ENCODE measurements at regions not wholly inside any gene's neighbourhood (a gene's known extent, or its start where the extent isn't known, plus 50 kb on each side); places are given as distances from the start of the nearest gene placed in this dataset.

DNA sequence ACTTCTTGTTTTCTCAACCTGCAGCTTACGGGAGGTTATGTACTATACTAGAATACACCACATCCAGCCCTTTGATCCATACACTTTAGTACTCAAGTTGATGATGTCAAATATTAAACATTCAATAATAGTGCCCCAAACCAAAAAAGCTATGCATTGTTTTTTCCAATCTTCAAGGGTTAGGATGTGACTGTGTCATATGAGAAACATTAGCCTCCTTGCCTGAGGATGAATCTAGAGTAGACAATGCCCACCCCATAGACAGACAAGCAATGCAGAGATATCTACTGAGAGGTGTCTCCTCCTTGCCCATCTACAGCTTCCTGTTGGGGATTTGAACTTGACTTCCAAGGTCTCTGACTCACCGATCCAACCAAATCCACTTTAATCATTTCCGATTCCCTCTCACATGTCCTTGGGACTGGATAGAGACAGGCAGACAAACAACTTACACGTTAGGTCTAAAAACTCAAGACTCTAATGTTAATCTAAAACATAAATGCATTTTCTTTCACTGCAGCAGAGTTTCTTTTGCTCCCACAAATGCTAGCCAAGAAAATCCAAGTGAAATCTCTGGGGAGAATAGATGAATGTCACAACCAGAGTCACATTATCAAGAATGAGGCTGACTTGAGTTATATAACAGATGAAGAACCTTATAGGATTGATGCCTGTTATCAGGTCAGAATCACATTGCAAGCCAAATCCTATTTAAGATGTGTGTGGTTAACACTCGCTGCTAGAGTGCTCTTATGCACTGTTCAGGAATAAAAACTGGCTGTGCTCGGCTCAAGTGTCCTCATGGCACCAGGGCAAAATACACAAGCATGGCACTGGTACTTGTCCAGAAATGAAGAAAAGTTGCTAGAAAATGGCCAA lies 75.5 kb upstream of the TNFAIP3 start:
- H3K27me3 ChIP-seq (ENCODE audit: control insufficient read depth, insufficient read depth, low read length): no peaks in the 10 kb centered on the region
- FAIRE-seq (no peak), DNase-seq (no peak)
- H3K4me3 ChIP-seq (ENCODE audit: low read length in 3 of 3): no peak overlapping the region
- intact Hi-C loops (cut with DNase I): no loop called here
- no peak overlapping the region for H3K9ac ChIP-seq (ENCODE audit: low read length in 3 of 3)
- no peaks in the 10 kb centered on the region for H3K9me3 ChIP-seq (ENCODE audit: control insufficient read depth in 2 of 3, insufficient read depth in 1 of 3, low read length in 3 of 3)
- TF ChIP-seq CTCF (IDR thresholded peaks at IDR 0.05; ENCODE audit: borderline replicate concordance, extremely low read depth, insufficient read depth): no peak
- no peaks in the 10 kb centered on the region for H3K4me1 ChIP-seq (ENCODE audit: control insufficient read depth in 2 of 3, insufficient read depth in 2 of 3, low read depth in 1 of 3, low read length in 3 of 3)
- H3K36me3 ChIP-seq (ENCODE audit: control insufficient read depth in 2 of 3, insufficient read depth in 3 of 3, low read length in 3 of 3): no peaks in the 10 kb centered on the region
- no peak overlapping the region for H3K27ac ChIP-seq (ENCODE audit: low read depth in 2 of 2, low read length in 2 of 2)

GRCh38 chr6:137792160-137793033 lies 74.7 kb upstream of the TNFAIP3 start:
- TF ChIP-seq CTCF (IDR thresholded peaks at IDR 0.05; ENCODE audit: borderline replicate concordance, extremely low read depth, insufficient read depth): no peak
- no peak overlapping the region for H3K9ac ChIP-seq (ENCODE audit: low read length in 3 of 3)
- no peaks in the 10 kb centered on the region for H3K36me3 ChIP-seq (ENCODE audit: control insufficient read depth in 2 of 3, insufficient read depth in 3 of 3, low read length in 3 of 3)
- no peaks in the 10 kb centered on the region for H3K4me1 ChIP-seq (ENCODE audit: control insufficient read depth in 2 of 3, insufficient read depth in 2 of 3, low read depth in 1 of 3, low read length in 3 of 3)
- no peak for DNase-seq
- no peaks in the 10 kb centered on the region for H3K9me3 ChIP-seq (ENCODE audit: control insufficient read depth in 2 of 3, insufficient read depth in 1 of 3, low read length in 3 of 3)
- intact Hi-C loops (cut with DNase I): no loop called here
- FAIRE-seq: no peak
- no peak overlapping the region for H3K27ac ChIP-seq (ENCODE audit: low read depth in 2 of 2, low read length in 2 of 2)
- no peak overlapping the region for H3K4me3 ChIP-seq (ENCODE audit: low read length in 3 of 3)
- H3K27me3 ChIP-seq (ENCODE audit: control insufficient read depth, insufficient read depth, low read length): no peaks in the 10 kb centered on the region

GRCh38 chr6:137793805-137794515 lies 73.1 kb upstream of the TNFAIP3 start:
- Histone ChIP-seq H3K27me3 (ENCODE audit: control insufficient read depth, insufficient read depth, low read length) (no peaks in the 10 kb centered on the region), H3K27ac (ENCODE audit: low read depth in 2 of 2, low read length in 2 of 2) (no peak overlapping the region)
- intact Hi-C loops (cut with DNase I): no loop called here

More at GRCh38 chr6:137793805-137794515, 73.1 kb upstream of the TNFAIP3 start:
- Histone ChIP-seq H3K4me3 (ENCODE audit: low read length in 3 of 3) (no peak overlapping the region), H3K9ac (ENCODE audit: low read length in 3 of 3) (no peak overlapping the region), H3K36me3 (ENCODE audit: control insufficient read depth in 2 of 3, insufficient read depth in 3 of 3, low read length in 3 of 3) (no peaks in the 10 kb centered on the region), H3K9me3 (ENCODE audit: control insufficient read depth in 2 of 3, insufficient read depth in 1 of 3, low read length in 3 of 3) (no peaks in the 10 kb centered on the region), H3K4me1 (ENCODE audit: control insufficient read depth in 2 of 3, insufficient read depth in 2 of 3, low read depth in 1 of 3, low read length in 3 of 3) (no peaks in the 10 kb centered on the region)
- TF ChIP-seq CTCF (IDR thresholded peaks at IDR 0.05; ENCODE audit: borderline replicate concordance, extremely low read depth, insufficient read depth): no peak
- DNase-seq (no peak), FAIRE-seq (no peak)
